Upper lobe of left lung (tissue), 4 donors: ENCODE measurements at regions not wholly inside any gene's neighbourhood (a gene's known extent, or its start where the extent isn't known, plus 50 kb on each side); places are given as distances from the start of the nearest gene placed in this dataset.

Source experiments
- POLR2A ChIP-seq, 4 donors: fragments of 450-650 bp; IDR thresholded peaks; one replicate each; pipeline ENCODE4 v1.5.1; 2016 to 2017; ENCODE audit warnings: antibody characterized with exemption in 4 of 4, mild to moderate bottlenecking in 2 of 4
- POLR2AphosphoS5 ChIP-seq, 2 donors: sonication (generic); formaldehyde crosslinking; IDR thresholded peaks; one replicate each; pipeline ENCODE4 v1.5.1; 2017; ENCODE audit warnings: antibody characterized with exemption in 2 of 2
- TF ChIP-seq, protein P1 (sequence below), 6 experiments: fragments of 450-650 bp in 4 of 6; fragments of 200-600 bp in 2 of 6; sonication (generic) in 2 of 6; IDR thresholded peaks; one replicate each; pipeline ENCODE4 v1.5.1; 2016 to 2019; ENCODE audit warnings: antibody characterized with exemption in 6 of 6

DNA sequence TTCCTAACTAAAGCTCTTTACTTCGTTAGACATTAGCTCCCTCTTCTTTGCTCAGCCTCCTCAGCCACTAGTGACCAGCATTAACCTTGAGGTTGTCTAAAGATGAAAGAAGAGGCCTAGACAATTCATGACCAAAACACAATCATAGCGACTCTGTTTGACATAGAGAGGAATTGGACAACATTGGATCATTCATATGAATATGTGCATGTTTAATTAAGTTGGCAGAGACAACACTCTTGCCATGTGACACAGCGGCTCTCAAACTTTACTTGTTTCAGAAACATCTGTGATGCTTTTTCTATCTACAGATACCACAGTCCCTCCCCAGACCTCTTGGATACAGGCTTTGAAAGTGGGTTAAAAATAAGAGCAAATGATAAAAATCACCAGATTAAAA lies 81.7 kb downstream of the LINC00237 start:
- TF ChIP-seq POLR2A (IDR thresholded peaks at IDR 0.05) (no peak), POLR2AphosphoS5 (IDR thresholded peaks at IDR 0.05) (no peak)
- TF ChIP-seq, protein P1, sequence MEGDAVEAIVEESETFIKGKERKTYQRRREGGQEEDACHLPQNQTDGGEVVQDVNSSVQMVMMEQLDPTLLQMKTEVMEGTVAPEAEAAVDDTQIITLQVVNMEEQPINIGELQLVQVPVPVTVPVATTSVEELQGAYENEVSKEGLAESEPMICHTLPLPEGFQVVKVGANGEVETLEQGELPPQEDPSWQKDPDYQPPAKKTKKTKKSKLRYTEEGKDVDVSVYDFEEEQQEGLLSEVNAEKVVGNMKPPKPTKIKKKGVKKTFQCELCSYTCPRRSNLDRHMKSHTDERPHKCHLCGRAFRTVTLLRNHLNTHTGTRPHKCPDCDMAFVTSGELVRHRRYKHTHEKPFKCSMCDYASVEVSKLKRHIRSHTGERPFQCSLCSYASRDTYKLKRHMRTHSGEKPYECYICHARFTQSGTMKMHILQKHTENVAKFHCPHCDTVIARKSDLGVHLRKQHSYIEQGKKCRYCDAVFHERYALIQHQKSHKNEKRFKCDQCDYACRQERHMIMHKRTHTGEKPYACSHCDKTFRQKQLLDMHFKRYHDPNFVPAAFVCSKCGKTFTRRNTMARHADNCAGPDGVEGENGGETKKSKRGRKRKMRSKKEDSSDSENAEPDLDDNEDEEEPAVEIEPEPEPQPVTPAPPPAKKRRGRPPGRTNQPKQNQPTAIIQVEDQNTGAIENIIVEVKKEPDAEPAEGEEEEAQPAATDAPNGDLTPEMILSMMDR (IDR thresholded peaks at IDR 0.05) = no peak
